ENCODE measurements at regions not wholly inside any gene's neighbourhood (a gene's known extent, or its start where the extent isn't known, plus 50 kb on each side); places are given as distances from the start of the nearest gene placed in this dataset.

DNA sequence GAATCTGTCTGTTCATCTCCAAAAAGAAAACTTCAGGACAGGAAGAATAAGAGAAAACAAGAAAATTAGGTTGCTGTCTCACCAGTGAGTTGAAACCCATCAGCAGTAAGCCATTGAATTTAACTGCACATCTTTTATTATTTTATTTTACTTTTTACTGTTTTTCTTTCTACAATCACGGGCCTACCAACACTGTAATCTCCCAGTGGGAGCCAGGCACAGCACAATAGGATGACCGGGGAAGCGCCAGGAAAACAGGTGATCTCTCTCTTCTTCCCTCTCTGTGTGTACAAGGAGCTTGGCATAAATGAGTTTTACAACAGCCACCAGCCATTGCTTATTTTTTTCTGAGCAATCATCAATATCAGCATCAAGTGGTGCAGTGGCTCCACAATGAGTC, 113.1 kb upstream of the ESRRG start:
- no peak for DNase-seq (ENCODE audit: low read depth in 3 of 3, low spot score in 2 of 3)

DNA sequence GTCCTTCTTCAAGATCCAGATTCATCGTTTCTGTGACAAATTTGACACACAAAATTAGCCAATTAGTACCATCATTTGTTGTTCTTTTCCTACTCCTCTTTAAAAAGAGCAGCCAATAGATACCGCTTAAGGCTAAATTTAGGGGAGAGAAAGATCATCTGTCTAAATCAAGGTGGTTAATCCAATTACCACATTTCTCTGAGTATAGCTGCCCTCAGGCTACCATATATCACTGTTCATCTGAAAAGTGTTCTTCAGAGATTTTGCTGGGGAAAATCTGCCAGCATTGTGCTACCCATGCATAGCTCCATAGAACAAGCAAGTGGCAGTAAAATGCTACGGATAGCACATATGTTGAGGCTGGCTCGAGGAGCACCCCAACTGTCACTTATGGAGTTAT, 110.3 kb upstream of the ESRRG start:
- no peak for DNase-seq (ENCODE audit: low read depth in 3 of 3, low spot score in 2 of 3)

- no peak for DNase-seq (ENCODE audit: low read depth in 3 of 3, low spot score in 2 of 3)
These were observed 109.0 kb upstream of the ESRRG start for GRCh38 chr1:216832192-216832591.

DNA sequence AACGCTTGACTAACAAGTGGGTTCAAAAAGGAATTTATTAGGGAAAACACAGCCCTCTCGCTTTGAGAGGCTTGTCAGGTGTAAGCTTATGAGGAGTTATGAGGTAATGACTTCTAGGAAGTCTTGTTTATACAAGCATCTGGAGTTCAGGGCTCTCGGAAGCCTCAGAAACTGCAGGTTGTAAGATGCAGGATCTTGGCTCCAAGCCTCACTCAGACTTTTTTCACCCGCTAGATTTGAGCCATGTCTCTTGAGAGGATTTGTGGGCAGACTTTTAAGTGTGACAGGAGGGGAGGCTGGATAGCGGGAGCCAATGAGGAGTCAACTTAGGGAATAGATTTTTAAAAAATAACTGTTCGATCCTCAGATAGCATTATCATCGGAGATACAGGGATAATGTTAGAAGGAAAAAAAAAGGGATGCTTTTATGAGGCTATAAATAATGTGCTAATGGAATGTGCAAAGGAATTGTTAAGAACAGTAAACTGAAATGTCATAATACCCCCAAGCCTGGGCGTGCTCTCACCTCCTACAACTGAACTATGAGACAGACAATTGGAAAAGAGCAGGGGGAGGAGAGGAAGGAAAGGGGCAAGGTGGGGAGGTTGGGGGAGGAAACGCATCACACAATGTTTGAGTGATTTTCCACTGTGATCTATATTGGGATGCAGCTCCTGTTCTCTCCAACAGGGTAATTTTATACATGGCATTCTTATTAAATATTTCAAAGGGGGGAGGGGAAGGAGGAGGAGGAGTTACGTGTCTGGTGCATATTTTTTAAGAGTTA, 107.4 kb upstream of the ESRRG start:
- no peak for DNase-seq (ENCODE audit: low read depth in 3 of 3, low spot score in 2 of 3)

GRCh38 chr1:216827251-216827650, 104.0 kb upstream of the ESRRG start:
- DNase-seq (ENCODE audit: low read depth in 3 of 3, low spot score in 2 of 3), result no peak

- no peak for DNase-seq (ENCODE audit: low read depth in 3 of 3, low spot score in 2 of 3)
These were observed 103.4 kb upstream of the ESRRG start for GRCh38 chr1:216826646-216827045.

GRCh38 chr1:216826214-216826613, 103.0 kb upstream of the ESRRG start:
- DNase-seq (ENCODE audit: low read depth in 3 of 3, low spot score in 2 of 3), result no peak

DNA sequence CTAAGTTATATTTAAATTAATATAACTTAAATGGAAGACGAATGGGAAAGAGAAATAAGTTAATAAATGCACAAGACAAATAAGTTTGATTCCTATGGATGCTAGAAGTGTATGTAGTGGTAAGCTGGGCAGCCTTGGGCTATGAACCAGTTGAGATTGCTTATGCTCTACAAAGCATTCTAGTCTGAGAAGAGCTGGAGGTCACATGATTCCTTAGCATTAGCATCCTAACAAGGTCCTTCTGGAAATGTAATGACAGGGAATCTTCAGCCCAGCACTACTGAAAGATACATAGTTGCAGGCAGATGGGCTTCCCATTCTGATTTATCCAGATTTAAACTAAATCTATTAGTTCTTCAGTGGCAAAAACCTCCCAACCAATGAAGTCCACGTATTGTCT, 102.3 kb upstream of the ESRRG start:
- DNase-seq (ENCODE audit: low read depth in 3 of 3, low spot score in 2 of 3), result no peak

DNA sequence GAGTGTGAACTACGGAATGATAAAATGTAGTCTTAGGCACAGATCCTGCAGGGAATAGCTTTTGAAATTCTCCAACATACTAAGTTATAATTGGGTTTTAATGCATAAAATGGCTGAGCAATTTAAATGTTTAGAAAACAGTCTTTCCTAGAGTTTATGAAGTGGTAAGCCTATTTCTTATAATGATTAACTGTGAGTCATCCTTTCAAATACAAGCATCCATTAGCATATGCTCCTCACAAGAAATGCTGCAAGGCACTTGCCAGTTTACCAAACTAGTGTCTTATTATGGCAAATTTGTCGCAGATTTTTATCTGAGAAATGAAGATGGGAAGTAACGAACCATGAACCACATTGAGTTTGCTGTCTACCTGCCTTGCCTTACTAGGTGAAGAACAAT, 101.3 kb upstream of the ESRRG start:
- no peak for DNase-seq (ENCODE audit: low read depth in 3 of 3, low spot score in 2 of 3)

GRCh38 chr1:216823731-216824130, 100.5 kb upstream of the ESRRG start:
- DNase-seq (ENCODE audit: low read depth in 3 of 3, low spot score in 2 of 3), result no peak

- no peak for DNase-seq (ENCODE audit: low read depth in 3 of 3, low spot score in 2 of 3)
These were observed 99.3 kb upstream of the ESRRG start for GRCh38 chr1:216822480-216822879.

GRCh38 chr1:216820345-216820744, 97.1 kb upstream of the ESRRG start:
- DNase-seq (ENCODE audit: low read depth in 3 of 3, low spot score in 2 of 3), result no peak

DNA sequence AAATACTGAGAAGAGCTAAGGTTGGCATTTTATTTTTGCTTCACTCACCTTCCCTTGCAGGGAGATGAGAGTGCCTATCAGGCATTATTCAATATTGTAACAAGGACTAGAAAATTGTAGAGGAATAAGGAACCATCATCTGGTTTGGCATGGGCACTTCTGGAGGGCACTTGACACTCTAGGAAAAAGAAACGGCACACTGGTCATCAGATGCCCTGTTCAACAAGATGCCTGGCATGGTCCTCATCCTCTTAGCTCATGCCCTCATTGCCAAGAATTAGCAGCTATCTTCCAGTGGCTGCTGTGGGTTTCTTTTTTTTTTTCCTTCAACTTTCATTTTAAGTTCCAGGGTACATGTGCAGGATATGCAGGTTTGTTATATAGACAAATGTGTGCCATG, 95.1 kb upstream of the ESRRG start:
- DNase-seq (ENCODE audit: low read depth in 3 of 3, low spot score in 2 of 3), result no peak

DNA sequence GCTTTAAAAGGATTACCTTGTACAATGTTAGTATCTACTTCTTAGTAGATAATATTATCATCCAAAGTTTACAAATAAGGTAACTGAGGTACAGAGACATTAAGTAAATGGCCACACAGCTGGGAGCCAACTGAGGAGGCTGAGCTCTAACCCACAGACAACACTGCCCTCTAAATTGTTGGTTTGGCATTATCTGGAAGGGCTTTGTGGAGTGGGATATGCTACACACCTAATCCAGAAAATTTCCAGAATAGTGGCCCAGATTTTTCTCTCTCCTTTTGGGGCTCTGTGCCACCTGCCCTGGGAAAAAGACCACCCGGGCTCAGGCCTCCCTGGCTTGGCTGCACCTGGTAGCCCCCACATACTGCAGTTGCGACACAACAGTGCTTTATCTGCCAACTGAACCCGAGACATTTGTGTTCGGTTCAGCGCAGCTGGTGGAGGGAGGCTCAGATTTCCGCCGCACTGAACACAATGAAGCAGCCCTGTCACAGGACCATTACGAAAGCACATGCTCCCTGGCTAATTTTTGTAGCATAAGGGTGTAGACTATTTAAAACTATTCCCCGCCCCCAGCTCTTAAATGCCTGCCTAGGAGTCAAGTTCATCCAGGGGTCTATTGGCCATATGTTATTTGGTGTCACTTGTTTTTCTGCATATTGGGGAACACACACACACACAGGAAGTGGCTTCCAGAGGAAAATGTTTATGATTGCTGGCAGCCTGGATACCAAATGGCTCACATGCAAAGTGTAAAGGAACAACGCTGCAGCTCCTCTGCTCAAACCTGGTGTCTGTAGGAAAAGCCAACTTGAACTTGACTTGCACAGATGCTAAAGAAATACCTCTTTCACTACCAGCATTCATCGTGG, 92.3 kb upstream of the ESRRG start:
- peak; percentile 52 to 72 (median 68) for DNase-seq (ENCODE audit: low read depth in 3 of 3, low spot score in 2 of 3)

DNA sequence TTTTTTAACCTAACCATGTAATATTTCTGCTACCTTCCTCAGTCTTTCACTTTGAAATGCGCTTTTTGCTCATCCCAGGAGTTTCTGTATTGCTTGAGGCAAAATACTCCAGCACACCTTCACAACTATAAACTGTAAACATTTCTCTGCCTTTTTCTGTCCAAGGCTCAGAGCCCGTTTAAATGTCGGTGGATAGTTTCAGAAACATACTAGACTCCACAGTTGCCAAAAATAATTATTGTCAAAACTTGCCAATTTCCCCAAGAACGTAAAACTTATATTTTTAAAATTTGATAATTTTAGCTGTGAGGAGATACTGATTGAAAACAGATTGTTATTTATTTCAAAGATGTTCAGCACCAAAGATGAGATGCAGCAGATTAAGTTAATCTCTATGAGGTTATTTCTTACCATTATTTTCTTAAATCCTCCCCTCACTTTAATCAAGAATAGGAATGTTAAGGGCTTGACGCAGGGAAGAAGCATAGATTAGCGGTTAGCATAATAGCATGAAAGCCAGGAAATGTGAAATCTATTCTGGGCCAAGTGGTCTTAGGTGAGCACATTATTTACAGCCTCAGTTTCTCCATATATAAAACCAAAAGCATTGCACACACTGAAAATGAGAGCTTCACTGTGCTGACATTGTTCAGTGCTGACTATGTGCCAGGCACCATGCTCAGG, 91.5 kb upstream of the ESRRG start:
- DNase-seq (ENCODE audit: low read depth in 3 of 3, low spot score in 2 of 3), result no peak

DNA sequence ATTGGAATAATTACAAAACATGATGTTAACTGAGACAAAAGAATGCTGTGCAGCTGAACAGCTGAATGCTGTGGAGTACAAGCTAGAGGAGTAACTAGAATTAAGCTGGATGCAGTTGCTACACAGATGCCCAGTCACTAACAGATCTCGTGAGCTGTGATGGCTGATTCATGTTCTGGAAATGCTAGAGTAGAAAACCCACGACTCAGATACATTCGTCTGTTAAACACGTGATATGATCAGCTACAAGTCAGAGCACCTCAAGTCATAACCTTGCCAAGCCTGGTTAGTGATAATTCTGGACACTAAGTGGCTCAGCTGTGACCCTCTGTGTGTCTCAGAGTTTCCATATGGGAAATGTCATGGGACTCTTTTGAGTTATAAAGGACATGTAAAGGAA, 89.7 kb upstream of the ESRRG start:
- DNase-seq (ENCODE audit: low read depth in 3 of 3, low spot score in 2 of 3), result no peak

- DNase-seq (ENCODE audit: low read depth in 3 of 3, low spot score in 2 of 3), result no peak
These were observed 86.4 kb upstream of the ESRRG start for GRCh38 chr1:216809649-216810048.

- no peak for DNase-seq (ENCODE audit: low read depth in 3 of 3, low spot score in 2 of 3)
These were observed 84.5 kb upstream of the ESRRG start for GRCh38 chr1:216807696-216808095.

DNA sequence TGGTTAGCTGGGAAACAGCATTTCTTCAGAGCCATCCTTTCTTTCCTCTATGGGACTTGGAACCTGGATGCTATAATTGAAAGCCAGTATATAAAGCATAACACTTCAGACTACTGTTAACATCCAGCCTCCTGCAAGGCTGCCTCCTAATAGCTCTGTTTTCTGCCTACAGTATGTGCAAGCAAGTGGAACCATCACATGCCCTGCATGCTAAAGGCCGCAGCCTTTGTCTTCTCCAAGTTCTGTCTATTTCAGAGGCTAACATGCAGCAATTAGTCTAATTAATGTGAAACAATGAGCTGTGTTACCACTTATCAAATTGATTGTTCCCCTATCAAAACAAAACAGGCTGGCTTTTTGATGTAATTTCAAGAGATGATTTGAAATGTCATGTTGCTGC, 82.7 kb upstream of the ESRRG start:
- no peak for DNase-seq (ENCODE audit: low read depth in 3 of 3, low spot score in 2 of 3)

GRCh38 chr1:216805233-216805632, 82.0 kb upstream of the ESRRG start:
- DNase-seq (ENCODE audit: low read depth in 3 of 3, low spot score in 2 of 3), result no peak

DNA sequence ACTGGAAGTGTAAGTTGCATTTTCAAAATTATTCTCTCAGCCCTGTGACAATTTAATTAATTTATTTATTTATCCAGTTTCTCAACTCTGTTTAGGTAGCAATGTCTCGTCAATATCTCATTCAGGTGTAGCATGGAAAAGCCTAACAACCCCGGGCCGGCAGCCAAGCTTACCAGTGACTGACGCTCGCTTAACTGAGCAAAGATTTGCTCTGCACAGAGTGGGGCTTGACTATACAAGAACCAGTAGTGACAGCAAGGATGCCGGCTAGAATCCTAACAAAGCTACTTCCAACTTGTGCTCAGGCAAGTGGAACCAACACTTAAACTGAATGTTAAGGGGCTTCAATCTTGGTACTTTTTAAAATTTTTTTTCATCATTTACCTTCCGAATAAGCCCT, 80.9 kb upstream of the ESRRG start:
- DNase-seq (ENCODE audit: low read depth in 3 of 3, low spot score in 2 of 3), result no peak

GRCh38 chr1:216794586-216794985, 71.4 kb upstream of the ESRRG start:
- DNase-seq (ENCODE audit: low read depth in 3 of 3, low spot score in 2 of 3), result no peak
